GM12878 (cell line): ENCODE measurements at regions not wholly inside any gene's neighbourhood (a gene's known extent, or its start where the extent isn't known, plus 50 kb on each side); places are given as distances from the start of the nearest gene placed in this dataset.

ENCODE experiments used
- TCF12 ChIP-seq: IDR thresholded peaks from 2 replicates; pipeline ENCODE4 v1.6.1; 2011; ENCODE audit warnings: low read depth, mild to moderate bottlenecking, low read length
- ZNF274 ChIP-seq: IDR thresholded peaks from one replicate; pipeline ENCODE4 v1.8.0; 2011; ENCODE audit not compliant: insufficient read length, insufficient read depth

- TF ChIP-seq ZNF274: no peak
- no peak for TF ChIP-seq TCF12
Observed at GRCh38 chr17:5642752-5643151, 58.4 kb upstream of the NLRP1 start.
